ENCODE measurements at regions not wholly inside any gene's neighbourhood (a gene's known extent, or its start where the extent isn't known, plus 50 kb on each side); places are given as distances from the start of the nearest gene placed in this dataset.

DNA sequence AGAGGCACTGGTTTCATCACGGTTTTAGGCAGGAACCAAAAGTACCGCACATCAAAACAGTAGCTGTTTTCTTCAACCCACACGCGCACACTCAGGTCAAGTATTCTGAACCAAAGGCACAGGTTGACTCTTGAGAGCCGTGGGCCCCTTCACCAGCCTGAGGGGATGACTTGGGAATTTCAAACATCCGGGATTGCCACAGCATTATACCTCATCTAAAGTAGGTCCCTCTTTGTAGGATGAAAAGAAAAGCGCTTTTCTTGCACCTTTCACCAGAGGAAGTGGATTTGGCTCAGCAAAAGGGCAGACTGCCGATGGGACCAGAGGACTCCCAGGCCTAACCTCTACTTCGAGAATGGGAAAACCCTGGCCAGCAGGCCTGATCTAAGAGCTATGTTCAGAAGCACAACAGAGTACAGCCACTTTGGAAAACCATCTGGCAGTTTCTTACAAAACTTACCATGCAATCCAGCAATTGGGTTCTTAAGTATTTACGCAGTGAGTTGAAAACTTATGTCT lies 88.2 kb upstream of the PROK2 start:
- Histone ChIP-seq H3K9me3 (ENCODE audit: insufficient read depth, low read length) (no peaks in the 10 kb centered on the region), H3K9ac (ENCODE audit: low read length) (no peak overlapping the region), H4K20me1 (ENCODE audit: low read depth, low read length) (no peaks in the 10 kb centered on the region), H3K4me3 (ENCODE audit: insufficient read depth, low read length, poor library complexity, severe bottlenecking) (no peak overlapping the region), H3K4me2 (ENCODE audit: low read depth, low read length, poor library complexity, severe bottlenecking) (no peak overlapping the region), H3K27me3 (ENCODE audit: low read length) (no peaks in the 10 kb centered on the region), H3K9me2 (replicated peaks; ENCODE audit: insufficient read depth, low read length) (no peaks in the 10 kb centered on the region), H3K79me2 (ENCODE audit: insufficient read depth, low read length) (no peaks in the 10 kb centered on the region), H2AFZ (ENCODE audit: low read depth, low read length, severe bottlenecking) (no peak overlapping the region), H3K36me3 (ENCODE audit: low read length) (no peaks in the 10 kb centered on the region), H3K27ac (ENCODE audit: low read depth, low read length) (no peak overlapping the region), H3F3A (ENCODE audit: insufficient read depth) (no peaks in the 10 kb centered on the region)
- TF ChIP-seq EZH2phosphoT487 (conservative IDR thresholded peaks at IDR 0.05; ENCODE audit: low read length) = no peak
- TF ChIP-seq, protein P1, sequence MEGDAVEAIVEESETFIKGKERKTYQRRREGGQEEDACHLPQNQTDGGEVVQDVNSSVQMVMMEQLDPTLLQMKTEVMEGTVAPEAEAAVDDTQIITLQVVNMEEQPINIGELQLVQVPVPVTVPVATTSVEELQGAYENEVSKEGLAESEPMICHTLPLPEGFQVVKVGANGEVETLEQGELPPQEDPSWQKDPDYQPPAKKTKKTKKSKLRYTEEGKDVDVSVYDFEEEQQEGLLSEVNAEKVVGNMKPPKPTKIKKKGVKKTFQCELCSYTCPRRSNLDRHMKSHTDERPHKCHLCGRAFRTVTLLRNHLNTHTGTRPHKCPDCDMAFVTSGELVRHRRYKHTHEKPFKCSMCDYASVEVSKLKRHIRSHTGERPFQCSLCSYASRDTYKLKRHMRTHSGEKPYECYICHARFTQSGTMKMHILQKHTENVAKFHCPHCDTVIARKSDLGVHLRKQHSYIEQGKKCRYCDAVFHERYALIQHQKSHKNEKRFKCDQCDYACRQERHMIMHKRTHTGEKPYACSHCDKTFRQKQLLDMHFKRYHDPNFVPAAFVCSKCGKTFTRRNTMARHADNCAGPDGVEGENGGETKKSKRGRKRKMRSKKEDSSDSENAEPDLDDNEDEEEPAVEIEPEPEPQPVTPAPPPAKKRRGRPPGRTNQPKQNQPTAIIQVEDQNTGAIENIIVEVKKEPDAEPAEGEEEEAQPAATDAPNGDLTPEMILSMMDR (IDR thresholded peaks at IDR 0.05; ENCODE audit: insufficient read depth, low read length, poor library complexity, severe bottlenecking) = no peak

DNA sequence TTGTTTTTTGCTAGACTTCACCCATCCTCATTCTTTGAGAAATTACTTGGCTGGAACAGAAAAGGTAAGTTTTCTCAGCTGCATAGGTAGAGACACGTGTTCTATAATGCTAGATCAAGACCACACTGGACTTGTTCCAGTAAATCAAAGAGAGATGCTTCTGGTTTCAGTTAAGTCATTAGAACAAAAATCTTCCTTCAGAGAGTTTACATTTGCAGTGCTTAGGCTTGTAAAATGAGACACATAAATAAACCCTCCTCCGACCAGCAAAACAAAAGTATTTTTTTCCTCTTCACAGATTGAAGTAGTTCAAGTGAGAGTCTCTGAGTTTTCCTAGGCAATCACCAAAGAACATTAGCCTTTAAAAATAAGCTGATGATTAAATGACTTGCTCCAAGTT lies 87.3 kb upstream of the PROK2 start:
- no peak for TF ChIP-seq EZH2phosphoT487 (conservative IDR thresholded peaks at IDR 0.05; ENCODE audit: low read length)
- Histone ChIP-seq H3K36me3 (ENCODE audit: low read length) (no peaks in the 10 kb centered on the region), H3K27me3 (ENCODE audit: low read length) (no peaks in the 10 kb centered on the region)

DNA sequence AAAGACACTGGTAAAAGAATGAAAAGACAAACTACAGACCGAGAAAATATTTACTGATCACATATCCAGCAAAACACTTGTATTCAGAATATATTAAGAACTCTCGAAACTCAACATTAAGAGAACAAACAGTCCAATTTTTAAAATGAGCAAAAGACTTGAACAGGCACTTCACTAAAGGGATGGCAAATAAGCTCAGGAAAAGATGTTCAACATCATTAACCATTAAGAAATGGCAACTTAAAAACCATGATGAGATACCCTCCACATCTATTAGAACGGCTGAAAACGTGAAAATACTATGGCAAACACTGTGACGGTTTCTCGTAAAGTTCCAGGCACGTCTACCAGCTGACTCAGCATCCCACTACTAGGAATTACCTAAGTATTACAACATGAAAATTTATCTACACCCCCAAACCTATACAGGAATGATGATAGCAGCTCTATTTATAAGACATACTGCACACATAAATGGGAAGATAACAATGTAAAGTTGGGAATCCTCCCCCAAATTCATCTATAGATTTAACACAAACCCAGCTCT lies 86.1 kb upstream of the PROK2 start:
- Histone ChIP-seq H3K27me3 (ENCODE audit: low read length) (no peaks in the 10 kb centered on the region), H3K79me2 (ENCODE audit: insufficient read depth, low read length) (no peaks in the 10 kb centered on the region), H3F3A (ENCODE audit: insufficient read depth) (no peaks in the 10 kb centered on the region), H3K9ac (ENCODE audit: low read length) (no peak overlapping the region), H3K27ac (ENCODE audit: low read depth, low read length) (no peak overlapping the region), H3K9me3 (ENCODE audit: insufficient read depth, low read length) (no peaks in the 10 kb centered on the region), H3K4me3 (ENCODE audit: insufficient read depth, low read length, poor library complexity, severe bottlenecking) (no peak overlapping the region), H2AFZ (ENCODE audit: low read depth, low read length, severe bottlenecking) (no peak overlapping the region), H3K9me2 (replicated peaks; ENCODE audit: insufficient read depth, low read length) (no peaks in the 10 kb centered on the region), H3K4me2 (ENCODE audit: low read depth, low read length, poor library complexity, severe bottlenecking) (no peak overlapping the region), H4K20me1 (ENCODE audit: low read depth, low read length) (no peaks in the 10 kb centered on the region), H3K36me3 (ENCODE audit: low read length) (no peaks in the 10 kb centered on the region)
- no peak for TF ChIP-seq EZH2phosphoT487 (conservative IDR thresholded peaks at IDR 0.05; ENCODE audit: low read length)
- TF ChIP-seq, protein P1 (IDR thresholded peaks at IDR 0.05; ENCODE audit: insufficient read depth, low read length, poor library complexity, severe bottlenecking) = no peak

More for the DNA sequence above, 87.3 kb upstream of the PROK2 start:
- H3K9ac ChIP-seq (ENCODE audit: low read length) = no peak overlapping the region
- no peaks in the 10 kb centered on the region for H3F3A ChIP-seq (ENCODE audit: insufficient read depth)
- no peak overlapping the region for H2AFZ ChIP-seq (ENCODE audit: low read depth, low read length, severe bottlenecking)
- H3K27ac ChIP-seq (ENCODE audit: low read depth, low read length) = no peak overlapping the region
- no peaks in the 10 kb centered on the region for H3K9me2 ChIP-seq (replicated peaks; ENCODE audit: insufficient read depth, low read length)
- no peak overlapping the region for H3K4me3 ChIP-seq (ENCODE audit: insufficient read depth, low read length, poor library complexity, severe bottlenecking)
- H3K9me3 ChIP-seq (ENCODE audit: insufficient read depth, low read length) = no peaks in the 10 kb centered on the region
- no peaks in the 10 kb centered on the region for H4K20me1 ChIP-seq (ENCODE audit: low read depth, low read length)
- H3K4me2 ChIP-seq (ENCODE audit: low read depth, low read length, poor library complexity, severe bottlenecking) = no peak overlapping the region
- no peaks in the 10 kb centered on the region for H3K79me2 ChIP-seq (ENCODE audit: insufficient read depth, low read length)

DNA sequence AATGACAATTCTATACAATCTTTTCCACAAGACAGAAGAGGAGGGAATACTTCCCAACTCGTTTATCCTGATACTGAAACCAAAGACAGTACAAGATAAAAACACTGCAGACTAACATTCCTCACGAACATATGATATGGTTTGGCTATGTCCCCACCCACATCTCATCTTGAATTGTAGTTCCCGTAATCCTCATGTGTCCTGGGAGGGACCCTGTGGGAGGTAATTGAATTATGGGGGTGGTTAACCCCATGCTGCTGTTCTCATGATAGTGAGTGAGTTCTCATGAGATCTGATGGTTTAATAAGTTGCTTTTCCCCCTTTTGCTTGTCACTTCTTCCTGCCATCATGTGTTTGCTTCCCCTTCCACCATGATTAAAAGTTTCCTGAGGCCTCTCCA lies 83.9 kb upstream of the PROK2 start:
- H3K79me2 ChIP-seq (ENCODE audit: insufficient read depth, low read length) = no peaks in the 10 kb centered on the region
- H3K9me3 ChIP-seq (ENCODE audit: insufficient read depth, low read length) = no peaks in the 10 kb centered on the region
- no peak overlapping the region for H3K4me2 ChIP-seq (ENCODE audit: low read depth, low read length, poor library complexity, severe bottlenecking)
- H3K4me3 ChIP-seq (ENCODE audit: insufficient read depth, low read length, poor library complexity, severe bottlenecking) = no peak overlapping the region
- no peaks in the 10 kb centered on the region for H3K9me2 ChIP-seq (replicated peaks; ENCODE audit: insufficient read depth, low read length)
- no peaks in the 10 kb centered on the region for H4K20me1 ChIP-seq (ENCODE audit: low read depth, low read length)
- H3F3A ChIP-seq (ENCODE audit: insufficient read depth) = no peaks in the 10 kb centered on the region
- no peak for TF ChIP-seq EZH2phosphoT487 (conservative IDR thresholded peaks at IDR 0.05; ENCODE audit: low read length)
- TF ChIP-seq, protein P1 (IDR thresholded peaks at IDR 0.05; ENCODE audit: insufficient read depth, low read length, poor library complexity, severe bottlenecking) = no peak
- no peaks in the 10 kb centered on the region for H3K36me3 ChIP-seq (ENCODE audit: low read length)
- no peak overlapping the region for H3K27ac ChIP-seq (ENCODE audit: low read depth, low read length)
- H2AFZ ChIP-seq (ENCODE audit: low read depth, low read length, severe bottlenecking) = no peak overlapping the region
- H3K9ac ChIP-seq (ENCODE audit: low read length) = no peak overlapping the region
- no peaks in the 10 kb centered on the region for H3K27me3 ChIP-seq (ENCODE audit: low read length)

Measured in SU-DHL-6 (cell line).